Fibroblast of skin of right biceps (primary cell): ENCODE measurements at regions not wholly inside any gene's neighbourhood (a gene's known extent, or its start where the extent isn't known, plus 50 kb on each side); places are given as distances from the start of the nearest gene placed in this dataset.
"Not testable (repeated sequence)": the region's sequence is repeated elsewhere in the genome, so short reads cannot be mapped to it uniquely, and the experiment has no call there.

Experiments used
- DNase-seq: peaks from one replicate; pipeline ENCODE4 v3.0.0-alpha.2; 2013

DNA sequence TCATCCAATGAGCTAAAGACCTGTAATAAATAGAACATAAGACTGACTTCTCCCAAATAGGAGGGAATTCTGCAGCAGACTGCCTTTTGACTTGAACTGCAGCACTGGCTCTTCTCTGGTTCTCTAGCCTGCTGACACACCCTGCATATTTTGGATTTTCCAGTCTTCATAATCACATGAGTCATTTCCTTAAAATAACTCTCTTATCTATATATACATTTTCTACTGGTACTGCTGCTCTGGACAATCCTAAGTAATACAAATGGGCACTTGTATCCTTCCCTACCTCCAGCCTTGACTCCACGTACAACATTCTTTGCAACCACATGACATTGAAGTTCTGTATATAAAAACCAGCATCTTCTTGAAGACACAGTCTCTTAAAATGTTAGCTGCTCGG lies 429.4 kb upstream of the TMPRSS15 start:
- DNase-seq, result peak; percentile 69

GRCh38 chr21:18834121-18834520 lies 430.5 kb upstream of the TMPRSS15 start:
- not testable (repeated sequence) for DNase-seq

DNA sequence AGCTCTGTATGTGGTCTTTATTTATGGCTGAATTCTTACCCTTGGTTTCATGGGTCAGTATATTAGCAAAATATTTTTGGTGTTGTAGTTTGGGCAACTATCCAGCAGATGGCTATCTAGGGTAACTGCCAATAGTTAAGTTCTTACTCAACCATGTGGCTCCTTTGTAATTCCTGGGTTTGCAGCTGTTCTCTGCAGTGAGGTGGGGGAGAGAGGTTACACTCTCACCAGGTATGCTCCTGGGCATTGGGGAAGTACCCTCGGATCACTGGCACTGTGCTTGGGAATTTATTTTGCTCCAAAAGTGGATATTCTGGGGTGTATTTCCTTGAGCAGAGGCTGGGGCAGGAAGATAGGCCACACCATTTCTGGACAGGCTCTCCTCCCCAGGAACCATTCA lies 436.7 kb upstream of the TMPRSS15 start:
- DNase-seq, result peak; percentile 1

GRCh38 chr21:18857606-18858005 lies 454.0 kb upstream of the TMPRSS15 start:
- not testable (repeated sequence) for DNase-seq

- DNase-seq, result no peak
Observed at GRCh38 chr21:18869104-18869503, 465.5 kb upstream of the TMPRSS15 start.

GRCh38 chr21:18877917-18878316 lies 474.3 kb upstream of the TMPRSS15 start:
- no peak for DNase-seq

GRCh38 chr21:18887922-18888602 lies 484.5 kb upstream of the TMPRSS15 start:
- DNase-seq, result no peak

- no peak for DNase-seq
Observed at GRCh38 chr21:18893406-18893805, 489.8 kb upstream of the TMPRSS15 start.

DNA sequence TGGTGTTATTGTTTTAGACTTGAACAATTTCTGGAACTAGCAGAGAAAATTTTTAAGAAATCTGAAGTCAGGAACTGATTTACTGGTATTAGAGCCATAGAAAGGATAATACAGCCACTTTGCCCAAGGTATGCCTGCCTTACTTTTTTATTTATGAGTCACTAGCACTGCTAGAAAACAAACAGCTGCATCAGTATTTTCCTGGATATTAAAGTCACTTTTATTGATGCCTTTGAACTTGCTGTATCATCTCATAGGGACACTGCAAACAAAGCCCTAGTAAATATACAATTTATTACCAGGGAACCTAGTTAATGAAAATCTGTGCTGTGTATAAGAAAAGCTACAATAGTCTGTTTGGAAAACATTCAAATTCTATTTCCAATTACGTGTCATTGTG lies 490.8 kb upstream of the TMPRSS15 start:
- no peak for DNase-seq

GRCh38 chr21:18899261-18899660 lies 495.7 kb upstream of the TMPRSS15 start:
- DNase-seq, result no peak

GRCh38 chr21:18902660-18903059 lies 499.1 kb upstream of the TMPRSS15 start:
- DNase-seq, result no peak

DNA sequence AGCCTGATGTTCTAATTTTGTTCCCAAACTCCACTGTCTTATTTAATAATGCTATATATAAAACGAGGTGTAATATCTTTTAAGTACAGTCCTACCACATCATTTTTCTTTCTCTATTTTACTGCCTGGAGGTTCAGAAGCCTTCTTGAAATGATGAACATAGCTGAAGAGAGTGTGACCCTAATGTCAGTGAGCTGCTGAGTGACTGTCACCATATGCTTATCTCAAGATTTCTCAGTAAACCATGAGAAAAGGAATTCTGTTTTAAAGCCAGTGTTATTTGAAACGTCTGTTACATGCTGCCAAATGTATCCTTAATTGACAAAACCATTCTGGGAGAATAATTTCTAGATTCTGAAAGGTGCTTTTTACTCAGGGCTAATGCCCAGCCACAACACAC lies 503.5 kb upstream of the TMPRSS15 start:
- no peak for DNase-seq

DNA sequence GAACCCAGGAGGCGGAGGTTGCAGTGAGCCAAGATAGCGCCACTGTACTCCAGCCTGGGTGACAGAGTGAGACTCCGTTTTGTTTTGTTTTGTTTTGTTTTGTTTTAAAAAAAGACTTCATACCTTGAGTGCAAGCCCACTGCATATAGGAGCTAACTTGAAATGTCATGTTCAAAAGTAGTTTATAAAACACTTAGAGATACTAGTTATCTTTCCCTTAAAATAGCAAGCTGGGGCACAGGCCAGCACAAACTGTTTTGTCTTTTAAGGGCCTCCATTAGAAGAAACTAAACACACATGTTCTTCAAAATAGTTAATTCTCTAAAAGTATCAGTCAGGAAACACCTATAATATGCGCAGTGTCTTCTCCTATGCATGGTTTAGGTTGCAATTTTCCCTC lies 505.1 kb upstream of the TMPRSS15 start:
- DNase-seq, result no peak

- DNase-seq, result no peak
Observed at GRCh38 chr21:18913914-18914313, 510.3 kb upstream of the TMPRSS15 start.

DNA sequence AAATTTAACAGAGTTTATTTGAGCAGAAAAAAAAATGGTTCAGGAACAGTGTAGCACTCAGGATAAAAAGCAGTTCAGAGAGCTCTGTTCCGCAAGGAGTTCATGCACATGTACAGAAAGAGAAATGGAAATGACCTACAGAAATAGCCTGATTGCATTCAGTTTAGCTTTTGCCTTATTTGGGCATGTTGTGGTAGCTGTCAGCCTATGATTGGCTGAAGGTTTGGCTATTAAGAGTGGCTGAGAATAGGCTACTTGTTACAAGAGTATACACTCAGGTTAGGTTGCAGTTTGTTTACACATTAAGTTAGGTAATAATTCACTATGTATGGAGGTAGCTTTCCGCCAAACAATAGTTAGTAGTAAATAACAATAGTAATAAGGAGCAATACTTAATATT lies 511.0 kb upstream of the TMPRSS15 start:
- no peak for DNase-seq

- DNase-seq, result no peak
Observed at GRCh38 chr21:18917622-18918021, 514.0 kb upstream of the TMPRSS15 start.

- no peak for DNase-seq
Observed at GRCh38 chr21:18931237-18931636, 527.7 kb upstream of the TMPRSS15 start.

DNA sequence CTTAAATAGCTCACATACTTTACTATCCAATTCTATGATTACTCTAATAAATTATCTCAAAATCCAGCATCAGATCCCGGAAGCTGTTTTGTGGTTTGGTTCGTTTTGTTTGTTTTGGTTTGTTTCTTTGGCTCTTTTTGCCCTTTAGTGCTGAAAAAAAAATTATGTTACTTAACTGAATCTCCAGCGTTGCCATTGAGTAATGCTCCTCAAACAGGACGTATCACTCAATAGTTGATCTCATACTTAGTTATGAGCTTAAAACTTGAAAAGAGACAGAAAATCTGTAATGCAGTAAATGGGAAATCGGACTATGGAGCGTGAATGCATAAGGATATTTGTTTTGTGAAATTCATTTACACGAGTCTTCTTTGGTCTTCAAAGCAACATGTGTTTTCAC lies 533.8 kb upstream of the TMPRSS15 start:
- DNase-seq, result no peak

DNA sequence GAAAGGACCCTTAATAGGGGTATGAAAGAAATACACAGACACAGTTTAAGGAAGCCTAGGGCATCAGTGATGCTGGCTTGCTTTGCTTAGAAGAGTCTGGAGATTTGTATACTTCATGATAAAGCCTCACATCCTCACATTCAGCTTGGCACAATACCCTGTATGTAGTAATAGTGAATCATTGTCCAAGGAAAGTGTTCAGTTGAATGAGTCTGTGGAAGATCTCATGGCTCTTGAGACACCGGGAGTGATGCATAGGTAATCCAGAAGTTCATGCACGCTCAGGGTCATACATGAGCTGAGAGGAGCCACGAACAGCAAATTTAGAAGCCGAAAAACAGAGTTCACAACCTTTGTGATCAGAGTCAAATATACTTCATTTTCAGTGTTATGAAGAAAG lies 537.2 kb upstream of the TMPRSS15 start:
- no peak for DNase-seq

DNA sequence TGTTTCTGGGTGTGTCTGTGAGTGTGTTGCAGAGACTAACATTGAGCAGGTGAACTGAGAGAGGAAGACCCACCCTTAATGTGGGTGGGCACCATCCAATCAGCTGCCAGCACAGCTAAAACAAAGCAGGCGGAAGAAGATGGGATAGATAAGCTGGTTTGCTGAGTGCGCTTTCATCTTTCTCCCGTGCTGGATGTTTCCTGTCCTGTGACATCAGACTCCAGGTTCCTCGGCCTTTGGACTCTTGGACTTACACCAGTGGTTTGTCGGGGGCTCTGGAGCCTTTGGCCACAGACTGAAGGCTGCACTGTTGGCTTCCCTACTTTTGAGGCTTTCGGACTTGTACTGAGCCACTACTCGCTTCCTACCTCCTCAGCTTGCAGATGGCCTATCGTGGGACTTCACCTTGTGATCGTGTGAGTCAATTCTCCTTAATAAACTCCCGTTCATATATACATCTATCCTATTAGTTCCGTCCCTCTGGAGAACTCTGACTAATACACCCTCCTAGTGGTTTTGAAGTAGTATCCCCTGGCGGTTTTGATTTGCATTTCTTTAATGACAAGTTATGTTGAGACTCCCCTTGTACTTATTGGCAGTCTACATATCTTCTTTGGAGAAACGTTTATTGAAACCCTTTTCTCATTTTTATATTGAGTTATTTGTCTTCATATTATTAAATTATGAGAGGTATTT lies 546.6 kb upstream of the TMPRSS15 start:
- DNase-seq, result no peak

DNA sequence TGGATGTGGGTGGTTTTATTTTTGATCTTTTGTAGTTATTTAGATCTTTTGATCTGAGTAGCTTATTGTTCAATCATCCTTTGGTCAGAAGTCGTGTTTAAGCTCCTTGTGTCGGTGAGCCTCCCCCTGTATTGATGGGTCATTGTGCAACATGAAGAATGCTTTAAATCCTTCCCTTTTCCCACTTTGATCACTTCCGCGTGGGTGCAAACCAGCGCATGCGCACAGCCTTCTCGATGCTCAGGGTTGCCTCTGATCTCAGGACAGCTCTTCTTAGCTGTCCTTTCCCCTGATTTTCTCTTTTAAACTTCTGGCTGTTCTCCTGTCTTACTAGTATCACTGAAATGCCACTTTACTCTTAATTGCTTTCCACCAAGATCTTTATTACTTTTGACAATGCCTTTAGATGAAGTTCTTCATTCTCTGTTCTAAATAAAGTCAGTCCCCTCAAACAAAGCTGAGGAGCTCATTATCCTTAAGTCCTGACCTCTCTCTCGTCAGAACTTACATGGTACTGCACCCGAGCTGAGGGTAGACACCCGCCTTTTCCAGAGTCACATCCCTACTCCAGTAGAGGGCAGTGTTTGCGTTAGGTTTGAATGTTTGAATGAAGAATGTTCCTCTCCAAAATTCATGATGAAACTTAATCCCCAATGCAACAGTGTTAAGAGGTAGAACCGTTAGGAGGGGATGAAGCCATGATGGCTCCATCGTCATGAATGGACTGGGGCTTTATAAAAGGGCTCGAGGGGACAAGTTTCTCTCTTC lies 547.9 kb upstream of the TMPRSS15 start:
- peak; percentile 16 for DNase-seq

GRCh38 chr21:18954441-18954844 lies 550.9 kb upstream of the TMPRSS15 start:
- DNase-seq, result no peak

DNA sequence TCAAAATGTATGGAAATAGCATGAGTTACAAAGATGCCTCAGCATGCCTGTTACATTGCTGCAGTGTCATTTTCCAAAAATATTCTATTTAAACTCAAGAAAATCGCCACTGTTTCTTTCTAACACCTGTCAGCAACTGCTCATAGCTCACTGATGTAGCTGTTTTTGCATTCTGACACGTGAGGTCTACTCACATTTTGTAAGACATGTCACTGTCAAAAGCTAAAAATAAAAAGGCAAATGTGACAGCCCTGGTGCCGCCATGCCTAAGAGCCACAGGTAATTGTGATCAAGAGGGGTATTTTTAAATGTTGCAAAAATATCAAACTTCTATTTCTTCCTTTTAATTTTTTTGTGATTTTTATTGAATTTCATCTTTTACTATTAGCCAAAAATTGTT lies 556.2 kb upstream of the TMPRSS15 start:
- no peak for DNase-seq

DNA sequence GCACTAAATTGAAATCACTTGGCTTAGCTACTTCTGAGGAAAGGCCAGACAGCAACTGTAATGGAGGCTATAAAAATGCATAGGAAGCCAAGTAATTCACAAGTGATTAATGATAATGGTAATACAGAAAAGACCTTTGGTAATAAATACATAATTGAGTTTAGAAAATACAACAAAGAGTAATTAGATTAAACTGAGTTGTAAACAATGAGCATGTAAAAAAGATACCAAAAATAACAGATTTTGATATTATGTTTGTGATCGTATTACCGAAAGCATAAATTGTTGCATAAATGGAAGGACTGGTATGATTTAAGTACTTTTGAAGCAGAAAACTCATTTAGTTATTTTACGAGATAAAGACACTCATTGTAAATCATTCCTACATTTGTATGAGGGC lies 556.7 kb upstream of the TMPRSS15 start:
- DNase-seq, result no peak
